ENCODE measurements at regions not wholly inside any gene's neighbourhood (a gene's known extent, or its start where the extent isn't known, plus 50 kb on each side); places are given as distances from the start of the nearest gene placed in this dataset.

DNA sequence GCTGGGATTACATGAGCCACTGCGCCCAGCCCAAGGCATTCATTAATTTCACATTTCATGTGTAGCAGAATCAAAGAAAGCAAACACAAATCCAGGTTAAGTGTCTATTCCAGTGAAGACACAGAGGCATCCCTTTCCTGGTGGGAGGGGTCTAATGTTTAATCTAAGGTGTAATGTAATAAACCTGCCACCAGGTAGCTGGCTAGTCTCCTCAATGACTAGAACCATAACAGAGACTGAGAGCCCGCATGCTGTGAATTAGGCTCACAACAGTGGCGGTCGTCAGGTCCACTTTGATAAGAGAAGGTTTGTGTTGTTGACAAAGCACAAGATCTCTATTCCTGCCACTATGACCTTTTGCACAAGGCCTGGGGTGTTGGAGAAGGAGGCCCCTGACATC lies 64.2 kb upstream of the ADA2 start:
- no peaks in the 10 kb centered on the region for H3K9me3 ChIP-seq (ENCODE audit: low read depth)
- no peaks in the 10 kb centered on the region for H3K79me2 ChIP-seq
- no peaks in the 10 kb centered on the region for H3K9me2 ChIP-seq (replicated peaks; ENCODE audit: insufficient read depth)
- TF ChIP-seq EZH2 (IDR thresholded peaks at IDR 0.05; ENCODE audit: borderline replicate concordance), result no peak
- TF ChIP-seq EZH2phosphoT487 (IDR thresholded peaks at IDR 0.05; ENCODE audit: low read depth, severe bottlenecking, unreplicated experiment), result no peak
- TF ChIP-seq, protein P1, sequence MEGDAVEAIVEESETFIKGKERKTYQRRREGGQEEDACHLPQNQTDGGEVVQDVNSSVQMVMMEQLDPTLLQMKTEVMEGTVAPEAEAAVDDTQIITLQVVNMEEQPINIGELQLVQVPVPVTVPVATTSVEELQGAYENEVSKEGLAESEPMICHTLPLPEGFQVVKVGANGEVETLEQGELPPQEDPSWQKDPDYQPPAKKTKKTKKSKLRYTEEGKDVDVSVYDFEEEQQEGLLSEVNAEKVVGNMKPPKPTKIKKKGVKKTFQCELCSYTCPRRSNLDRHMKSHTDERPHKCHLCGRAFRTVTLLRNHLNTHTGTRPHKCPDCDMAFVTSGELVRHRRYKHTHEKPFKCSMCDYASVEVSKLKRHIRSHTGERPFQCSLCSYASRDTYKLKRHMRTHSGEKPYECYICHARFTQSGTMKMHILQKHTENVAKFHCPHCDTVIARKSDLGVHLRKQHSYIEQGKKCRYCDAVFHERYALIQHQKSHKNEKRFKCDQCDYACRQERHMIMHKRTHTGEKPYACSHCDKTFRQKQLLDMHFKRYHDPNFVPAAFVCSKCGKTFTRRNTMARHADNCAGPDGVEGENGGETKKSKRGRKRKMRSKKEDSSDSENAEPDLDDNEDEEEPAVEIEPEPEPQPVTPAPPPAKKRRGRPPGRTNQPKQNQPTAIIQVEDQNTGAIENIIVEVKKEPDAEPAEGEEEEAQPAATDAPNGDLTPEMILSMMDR (IDR thresholded peaks at IDR 0.05; ENCODE audit: poor library complexity), result no peak
- no peak overlapping the region for H2AFZ ChIP-seq
- no peak overlapping the region for H3K4me2 ChIP-seq
- DNase-seq (ENCODE audit: low spot score), result no peak
- no peaks in the 10 kb centered on the region for H3K36me3 ChIP-seq (replicated peaks; ENCODE audit: insufficient read depth, low read depth)
- H4K20me1 ChIP-seq (ENCODE audit: insufficient read depth, poor library complexity, severe bottlenecking), result no peaks in the 10 kb centered on the region
- WGBS (ENCODE audit: low lambda C conversion rate, missing lambda C conversion rate), result 65% methylated on average over 4 of the region's 4 CpGs
- H3K4me1 ChIP-seq (ENCODE audit: insufficient read depth), result no peaks in the 10 kb centered on the region
- no peaks in the 10 kb centered on the region for H3K27me3 ChIP-seq
- H3K4me3 ChIP-seq, result no peak overlapping the region
- no peak overlapping the region for H3K27ac ChIP-seq

DNA sequence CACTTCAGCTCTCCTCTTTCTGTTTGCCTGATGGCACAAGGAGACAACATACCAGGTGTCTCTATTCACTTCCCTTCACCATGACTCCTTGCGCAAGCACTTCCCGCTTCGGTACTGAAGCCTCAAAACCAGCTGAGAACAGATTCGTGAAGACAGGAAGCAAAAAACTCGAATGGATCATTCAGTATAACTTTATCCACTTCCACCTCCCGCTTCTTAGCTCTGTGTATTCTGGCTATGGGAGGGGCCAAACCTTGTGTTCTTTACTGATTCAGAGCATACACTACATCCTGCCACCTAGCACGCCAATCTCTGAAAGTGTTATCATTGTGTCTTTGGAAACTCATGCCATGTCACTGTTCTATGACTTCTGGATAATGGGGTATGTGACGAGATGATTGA lies 62.2 kb upstream of the ADA2 start:
- no peak for DNase-seq (ENCODE audit: low spot score)
- no peak for TF ChIP-seq EZH2phosphoT487 (IDR thresholded peaks at IDR 0.05; ENCODE audit: low read depth, severe bottlenecking, unreplicated experiment)
- TF ChIP-seq EZH2 (IDR thresholded peaks at IDR 0.05; ENCODE audit: borderline replicate concordance), result no peak
- no peaks in the 10 kb centered on the region for H3K9me3 ChIP-seq (ENCODE audit: low read depth)
- H3K27ac ChIP-seq, result no peak overlapping the region
- no peaks in the 10 kb centered on the region for H3K9me2 ChIP-seq (replicated peaks; ENCODE audit: insufficient read depth)
- H3K4me3 ChIP-seq, result no peak overlapping the region
- no peaks in the 10 kb centered on the region for H3K79me2 ChIP-seq
- no peaks in the 10 kb centered on the region for H4K20me1 ChIP-seq (ENCODE audit: insufficient read depth, poor library complexity, severe bottlenecking)
- no peaks in the 10 kb centered on the region for H3K4me1 ChIP-seq (ENCODE audit: insufficient read depth)
- WGBS (ENCODE audit: low lambda C conversion rate, missing lambda C conversion rate), result 90% methylated on average over 8 of the region's 8 CpGs
- no peak overlapping the region for H2AFZ ChIP-seq
- no peaks in the 10 kb centered on the region for H3K36me3 ChIP-seq (replicated peaks; ENCODE audit: insufficient read depth, low read depth)
- H3K4me2 ChIP-seq, result no peak overlapping the region
- no peaks in the 10 kb centered on the region for H3K27me3 ChIP-seq

DNA sequence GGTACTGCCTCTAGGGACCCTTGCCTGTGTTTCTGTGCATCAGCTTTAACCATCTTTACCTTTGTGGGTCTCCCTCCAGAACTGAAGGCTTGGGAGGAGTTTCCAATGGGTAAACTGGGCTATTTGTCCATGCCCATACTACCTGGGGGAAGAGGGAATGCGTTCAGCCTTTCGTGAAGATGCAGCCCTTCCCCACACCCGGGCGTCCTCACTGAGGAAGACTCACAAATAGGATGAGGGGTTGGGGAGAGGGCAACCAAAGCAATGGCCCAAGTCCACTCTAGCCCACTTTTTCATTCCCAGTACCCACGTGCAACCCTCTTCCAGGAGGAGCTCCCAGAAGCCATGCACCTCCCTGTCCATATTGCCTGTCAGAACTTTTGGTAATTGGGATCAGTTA lies 61.8 kb upstream of the ADA2 start:
- Histone ChIP-seq H4K20me1 (ENCODE audit: insufficient read depth, poor library complexity, severe bottlenecking) (no peaks in the 10 kb centered on the region), H3K4me3 (no peak overlapping the region), H3K36me3 (replicated peaks; ENCODE audit: insufficient read depth, low read depth) (no peaks in the 10 kb centered on the region), H3K9me2 (replicated peaks; ENCODE audit: insufficient read depth) (no peaks in the 10 kb centered on the region), H3K4me1 (ENCODE audit: insufficient read depth) (no peaks in the 10 kb centered on the region), H3K4me2 (no peak overlapping the region), H3K27ac (no peak overlapping the region), H3K79me2 (no peaks in the 10 kb centered on the region), H3K9me3 (ENCODE audit: low read depth) (no peaks in the 10 kb centered on the region), H2AFZ (no peak overlapping the region), H3K27me3 (no peaks in the 10 kb centered on the region)
- WGBS (ENCODE audit: low lambda C conversion rate, missing lambda C conversion rate), result 95% methylated on average over 5 of the region's 5 CpGs
- DNase-seq (ENCODE audit: low spot score), result no peak
- TF ChIP-seq EZH2phosphoT487 (IDR thresholded peaks at IDR 0.05; ENCODE audit: low read depth, severe bottlenecking, unreplicated experiment), result no peak
- no peak for TF ChIP-seq EZH2 (IDR thresholded peaks at IDR 0.05; ENCODE audit: borderline replicate concordance)
- TF ChIP-seq, protein P1 (IDR thresholded peaks at IDR 0.05; ENCODE audit: poor library complexity), result no peak

DNA sequence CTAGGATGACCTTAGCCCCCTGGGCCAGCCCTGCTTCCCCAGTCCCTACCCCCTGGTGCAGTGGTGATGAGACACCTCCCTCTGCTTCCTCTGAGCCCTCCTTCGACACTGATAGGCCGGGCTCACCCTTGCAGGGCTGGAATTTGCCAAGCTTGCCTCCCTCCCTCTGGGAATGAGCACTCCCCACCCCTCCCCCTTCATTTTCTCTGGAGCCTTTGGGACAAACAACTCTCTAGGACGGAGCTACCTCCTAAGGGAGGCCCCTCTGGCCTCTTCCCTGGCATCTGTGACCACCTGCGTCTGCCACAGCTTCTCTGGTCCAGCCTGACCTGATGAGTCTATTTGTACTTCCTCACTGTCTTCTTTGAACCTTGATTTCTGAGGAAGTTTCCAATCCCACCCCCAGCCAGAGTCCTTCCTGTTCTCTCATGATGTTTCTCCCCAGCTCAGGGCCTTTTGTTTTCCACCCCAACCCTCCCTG lies 53.3 kb upstream of the ADA2 start:
- TF ChIP-seq EZH2phosphoT487 (IDR thresholded peaks at IDR 0.05; ENCODE audit: low read depth, severe bottlenecking, unreplicated experiment) (no peak), EZH2 (IDR thresholded peaks at IDR 0.05; ENCODE audit: borderline replicate concordance) (no peak)
- TF ChIP-seq, protein P1 (IDR thresholded peaks at IDR 0.05; ENCODE audit: poor library complexity), result no peak
- H4K20me1 ChIP-seq (ENCODE audit: insufficient read depth, poor library complexity, severe bottlenecking), result no peaks in the 10 kb centered on the region
- no peak overlapping the region for H3K4me3 ChIP-seq
- H3K9me2 ChIP-seq (replicated peaks; ENCODE audit: insufficient read depth), result no peaks in the 10 kb centered on the region
- no peaks in the 10 kb centered on the region for H3K27me3 ChIP-seq
- 44% methylated on average over 4 of the region's 4 CpGs for WGBS (ENCODE audit: low lambda C conversion rate, missing lambda C conversion rate)
- H3K9me3 ChIP-seq (ENCODE audit: low read depth), result no peaks in the 10 kb centered on the region
- no peaks in the 10 kb centered on the region for H3K4me1 ChIP-seq (ENCODE audit: insufficient read depth)
- H3K27ac ChIP-seq, result no peak overlapping the region
- no peaks in the 10 kb centered on the region for H3K79me2 ChIP-seq
- no peak for DNase-seq (ENCODE audit: low spot score)
- H3K4me2 ChIP-seq, result no peak overlapping the region
- H2AFZ ChIP-seq, result no peak overlapping the region
- no peaks in the 10 kb centered on the region for H3K36me3 ChIP-seq (replicated peaks; ENCODE audit: insufficient read depth, low read depth)
